Transverse colon (tissue), 4 donors: ENCODE measurements at regions not wholly inside any gene's neighbourhood (a gene's known extent, or its start where the extent isn't known, plus 50 kb on each side); places are given as distances from the start of the nearest gene placed in this dataset.

Experiments used
- POLR2AphosphoS5 ChIP-seq, 3 donors: sonication (generic); formaldehyde crosslinking; IDR thresholded peaks; one replicate each; pipeline ENCODE4 v1.6.1; 2016; ENCODE audit warnings: antibody characterized with exemption in 3 of 3
- TF ChIP-seq, protein P1 (sequence below), 5 experiments: fragments of 200-600 bp in 3 of 5; fragments of 450-650 bp in 2 of 5; sonication (generic) in 3 of 5; IDR thresholded peaks; 1 replicate in 2 of 5; 2 replicates in 3 of 5; pipeline ENCODE4 v1.5.1; 2016 to 2017; ENCODE audit warnings: antibody characterized with exemption in 5 of 5, inconsistent platforms in 3 of 5, mild to moderate bottlenecking in 2 of 5, moderate library complexity in 1 of 5

DNA sequence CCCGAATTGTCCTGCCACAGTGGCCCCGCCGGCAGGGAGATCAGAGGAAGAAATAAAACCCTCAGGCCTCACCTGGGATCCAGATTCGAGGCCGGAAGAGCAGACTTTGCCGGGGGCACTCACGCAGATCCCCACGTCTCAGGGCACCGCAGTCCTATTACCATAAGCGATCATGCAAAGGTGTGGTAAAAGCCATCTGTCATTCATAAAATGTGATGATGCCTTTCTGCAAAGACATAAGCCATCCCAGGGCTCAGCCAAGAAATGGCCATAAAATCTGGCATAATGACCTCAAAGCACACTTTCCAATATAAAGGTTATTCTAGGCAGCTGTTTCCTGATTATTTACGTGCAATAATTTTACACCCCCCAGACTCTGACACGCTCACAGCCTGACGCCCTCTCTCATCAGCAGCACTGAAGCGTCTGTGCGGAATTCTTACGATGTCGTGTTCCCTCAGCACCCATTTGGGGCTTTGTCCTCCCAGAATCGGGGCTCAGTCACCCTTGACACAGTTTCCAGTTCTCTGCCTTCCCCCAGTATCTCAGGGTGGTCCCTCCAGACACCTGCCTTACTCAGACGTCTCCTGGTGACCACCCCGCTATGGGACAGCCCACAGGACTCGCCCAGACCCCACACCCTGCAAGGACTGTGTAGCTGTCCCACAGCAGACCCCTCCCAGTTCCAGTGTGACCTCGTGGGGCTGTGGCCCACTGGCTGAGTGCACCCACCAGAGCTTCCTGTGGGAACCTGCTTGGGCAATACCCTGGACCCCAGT, 74.3 kb upstream of the FAM20C start:
- no peak for TF ChIP-seq POLR2AphosphoS5 (IDR thresholded peaks at IDR 0.05)
- TF ChIP-seq, protein P1, sequence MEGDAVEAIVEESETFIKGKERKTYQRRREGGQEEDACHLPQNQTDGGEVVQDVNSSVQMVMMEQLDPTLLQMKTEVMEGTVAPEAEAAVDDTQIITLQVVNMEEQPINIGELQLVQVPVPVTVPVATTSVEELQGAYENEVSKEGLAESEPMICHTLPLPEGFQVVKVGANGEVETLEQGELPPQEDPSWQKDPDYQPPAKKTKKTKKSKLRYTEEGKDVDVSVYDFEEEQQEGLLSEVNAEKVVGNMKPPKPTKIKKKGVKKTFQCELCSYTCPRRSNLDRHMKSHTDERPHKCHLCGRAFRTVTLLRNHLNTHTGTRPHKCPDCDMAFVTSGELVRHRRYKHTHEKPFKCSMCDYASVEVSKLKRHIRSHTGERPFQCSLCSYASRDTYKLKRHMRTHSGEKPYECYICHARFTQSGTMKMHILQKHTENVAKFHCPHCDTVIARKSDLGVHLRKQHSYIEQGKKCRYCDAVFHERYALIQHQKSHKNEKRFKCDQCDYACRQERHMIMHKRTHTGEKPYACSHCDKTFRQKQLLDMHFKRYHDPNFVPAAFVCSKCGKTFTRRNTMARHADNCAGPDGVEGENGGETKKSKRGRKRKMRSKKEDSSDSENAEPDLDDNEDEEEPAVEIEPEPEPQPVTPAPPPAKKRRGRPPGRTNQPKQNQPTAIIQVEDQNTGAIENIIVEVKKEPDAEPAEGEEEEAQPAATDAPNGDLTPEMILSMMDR (IDR thresholded peaks at IDR 0.05), result no peak
